NCI-H1417 (cell line): ENCODE measurements at regions not wholly inside any gene's neighbourhood (a gene's known extent, or its start where the extent isn't known, plus 50 kb on each side); places are given as distances from the start of the nearest gene placed in this dataset.
"Not testable (repeated sequence)": the region's sequence is repeated elsewhere in the genome, so short reads cannot be mapped to it uniquely, and the experiment has no call there.

Experiments
- DNase-seq, 3 experiments: peaks; one replicate each; lab custom pipeline; 2025; lab: John Stamatoyannopoulos, UW

DNA sequence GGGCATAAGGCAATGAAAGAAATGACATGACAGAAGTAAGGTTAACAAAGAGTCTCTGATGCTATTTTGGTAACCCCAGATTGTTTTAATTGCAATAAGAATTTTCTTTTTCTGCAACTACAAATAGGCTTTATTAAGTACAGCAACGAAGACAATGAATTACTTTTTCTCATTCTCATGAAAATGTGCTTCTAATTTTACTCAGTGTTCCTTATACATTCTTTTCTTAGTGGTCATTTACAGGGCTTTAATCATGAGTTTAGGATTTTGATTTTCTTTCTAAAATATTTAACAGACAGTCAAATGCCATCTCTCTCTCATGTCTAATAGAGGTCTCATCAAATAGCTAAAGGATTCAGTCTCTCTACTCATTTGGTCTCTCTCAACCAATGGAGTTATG lies 452.1 kb downstream of the RAP2B start:
- no peak for DNase-seq

DNA sequence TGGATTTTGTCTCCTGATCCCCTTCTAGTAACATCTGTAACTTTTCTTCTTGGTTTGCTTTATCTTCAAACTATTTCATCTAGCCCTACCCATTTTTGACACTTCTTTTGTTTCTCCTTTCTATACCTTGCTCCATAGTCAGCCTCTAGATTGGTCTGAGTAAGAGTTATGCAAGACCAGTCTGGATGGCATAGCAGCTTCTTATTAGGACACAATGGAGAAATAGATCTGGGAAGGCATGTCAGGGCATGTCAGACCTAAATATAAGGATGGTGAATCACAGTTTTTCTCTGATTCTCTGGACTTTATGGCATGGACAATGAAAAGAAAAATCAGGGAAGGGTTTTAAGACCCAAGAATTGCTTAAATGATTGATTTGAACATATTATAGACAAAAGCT lies 452.5 kb downstream of the RAP2B start:
- no peak for DNase-seq

GRCh38 chr3:153615863-153616262 lies 453.8 kb downstream of the RAP2B start:
- peak in 1 of 3 experiments; percentile 53 for DNase-seq

DNA sequence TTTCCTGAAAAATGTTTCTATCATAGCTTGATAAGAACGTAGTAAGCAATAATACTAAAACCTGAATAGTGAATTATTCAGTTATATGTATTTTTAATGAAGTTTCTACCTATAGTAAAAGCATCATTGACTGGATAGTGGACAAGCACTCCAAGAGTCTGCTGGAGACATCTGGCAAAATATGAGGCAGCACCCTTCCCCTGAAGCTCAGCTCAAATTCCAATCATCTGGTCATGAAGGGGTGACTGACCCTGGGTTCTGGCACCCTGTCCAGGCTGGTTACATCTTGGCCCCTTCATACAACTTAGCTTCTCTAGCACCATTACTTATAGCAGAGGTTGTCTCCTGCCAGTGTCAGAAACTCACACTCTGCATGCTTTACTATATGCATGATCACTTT lies 455.4 kb downstream of the RAP2B start:
- DNase-seq, result no peak

GRCh38 chr3:153618176-153618575 lies 456.1 kb downstream of the RAP2B start:
- peak in 1 of 3 experiments; percentile 53 for DNase-seq

GRCh38 chr3:153619268-153619667 lies 457.2 kb downstream of the RAP2B start:
- peak in 2 of 3 experiments; percentile 69 to 93 for DNase-seq

GRCh38 chr3:153621953-153622352 lies 459.9 kb downstream of the RAP2B start:
- no peak for DNase-seq

DNA sequence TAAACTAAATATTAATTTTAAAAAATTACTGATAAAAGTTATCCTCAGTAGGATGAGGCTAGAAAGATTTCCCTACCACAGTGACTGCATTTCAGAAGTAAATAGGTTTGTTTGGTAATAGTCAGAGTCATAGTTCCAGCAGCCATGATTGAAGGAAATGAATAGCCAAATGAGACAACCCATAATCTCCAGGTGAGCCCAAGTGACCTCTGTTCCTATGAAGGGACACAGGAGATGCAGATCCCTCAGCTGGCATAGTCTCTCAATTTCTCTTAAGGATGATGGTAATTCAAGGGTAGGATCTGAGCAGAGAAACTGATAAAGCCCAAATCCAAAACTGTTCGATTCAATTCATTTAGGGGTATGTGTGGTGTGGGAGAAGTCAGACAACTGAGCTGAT lies 461.8 kb downstream of the RAP2B start:
- no peak for DNase-seq

- DNase-seq, result no peak
Observed at GRCh38 chr3:153624310-153625030, 462.4 kb downstream of the RAP2B start.

DNA sequence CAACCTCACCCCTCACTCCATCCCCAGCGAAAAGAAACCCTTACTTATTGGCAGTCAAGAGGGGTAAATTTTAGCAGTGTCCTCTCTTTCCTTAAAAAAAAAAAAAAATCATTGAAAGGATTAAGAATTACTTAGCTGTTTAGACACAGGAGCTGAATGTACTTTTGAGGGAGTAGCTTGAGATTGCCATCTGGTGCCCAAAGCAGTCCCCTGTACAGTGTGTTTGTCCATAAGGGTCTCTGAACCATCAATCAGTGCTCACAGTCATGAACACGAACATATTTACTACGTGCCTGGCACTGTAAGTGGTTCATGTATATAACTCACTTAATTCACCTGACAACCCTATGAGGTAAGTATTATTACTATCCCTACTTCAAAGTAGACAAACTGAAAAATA lies 463.5 kb downstream of the RAP2B start:
- peak in 1 of 3 experiments; percentile 36 for DNase-seq

DNA sequence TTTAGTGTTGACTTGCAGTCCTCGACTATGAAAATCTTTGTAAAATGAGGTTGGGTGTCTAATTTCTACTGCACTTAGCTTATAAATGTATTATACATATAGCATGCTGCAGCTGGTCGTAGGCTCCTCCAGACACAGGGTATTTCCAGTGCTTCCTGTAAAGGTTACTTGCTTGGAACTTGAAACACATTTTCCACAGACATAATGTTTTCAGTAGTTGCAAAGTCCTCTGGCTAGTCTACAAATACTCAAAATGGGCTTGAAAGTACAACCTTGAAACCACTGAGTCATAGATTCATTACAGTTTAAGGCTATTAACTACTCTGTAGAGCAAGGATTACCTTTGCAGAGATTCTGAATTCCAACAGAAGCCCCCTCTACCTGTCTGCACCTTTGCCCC lies 464.1 kb downstream of the RAP2B start:
- DNase-seq, result no peak

DNA sequence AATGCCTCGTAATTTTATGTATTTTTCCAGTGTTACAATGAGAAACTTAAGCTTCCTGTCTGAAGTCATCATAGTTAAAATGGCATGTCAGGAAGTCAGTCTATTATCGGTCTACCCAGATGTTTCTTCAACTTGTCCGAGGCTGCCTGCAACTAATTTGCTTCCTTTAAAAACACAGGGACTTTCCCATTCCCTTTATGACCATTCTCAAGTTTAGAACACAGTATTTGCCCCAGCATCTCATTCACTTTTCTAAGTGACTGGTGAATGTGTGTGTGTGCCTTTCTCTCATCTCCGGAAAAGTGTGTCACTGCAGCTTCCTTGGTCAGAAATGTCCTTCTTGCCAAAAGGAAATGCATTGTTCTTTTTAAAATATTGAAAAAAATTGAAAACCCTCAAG lies 466.6 kb downstream of the RAP2B start:
- DNase-seq, result no peak

GRCh38 chr3:153629148-153629547 lies 467.1 kb downstream of the RAP2B start:
- no peak for DNase-seq

DNA sequence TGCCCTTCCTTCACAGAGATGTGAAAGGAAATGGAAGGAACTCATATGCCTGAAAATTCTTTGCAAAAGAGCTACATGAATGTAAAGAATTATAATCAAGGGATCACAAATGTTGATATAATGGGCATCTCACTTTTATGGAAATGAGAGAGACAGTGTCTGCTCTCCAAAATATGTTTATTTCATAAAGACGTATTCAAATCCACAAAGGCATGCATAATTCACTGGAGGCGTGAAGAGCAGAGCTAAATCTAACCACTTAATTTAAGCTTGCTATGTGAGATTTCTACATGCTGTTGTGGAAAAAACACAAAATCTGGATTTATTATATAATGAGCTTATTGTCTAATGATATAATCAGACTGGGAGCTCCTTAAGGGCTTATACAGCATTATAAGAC lies 469.1 kb downstream of the RAP2B start:
- DNase-seq, result no peak

DNA sequence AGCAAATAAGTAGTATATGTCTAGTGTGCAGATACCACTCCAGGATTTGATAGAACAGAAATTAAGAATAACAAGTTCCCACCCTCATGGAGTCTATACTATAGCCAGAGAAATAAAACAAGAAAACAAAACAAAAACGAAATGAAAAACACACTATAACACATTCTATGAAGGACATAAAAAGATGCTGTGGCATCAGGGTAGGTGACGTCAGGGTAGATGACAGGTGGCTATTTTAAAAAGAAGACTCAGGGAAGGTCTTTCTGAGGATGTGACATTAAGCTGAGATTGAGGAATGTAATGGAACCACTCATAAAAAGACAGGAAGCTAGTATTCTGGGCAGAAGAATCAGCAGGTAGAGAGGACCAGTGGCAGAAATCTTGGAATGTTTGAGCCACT lies 469.6 kb downstream of the RAP2B start:
- DNase-seq, result no peak

DNA sequence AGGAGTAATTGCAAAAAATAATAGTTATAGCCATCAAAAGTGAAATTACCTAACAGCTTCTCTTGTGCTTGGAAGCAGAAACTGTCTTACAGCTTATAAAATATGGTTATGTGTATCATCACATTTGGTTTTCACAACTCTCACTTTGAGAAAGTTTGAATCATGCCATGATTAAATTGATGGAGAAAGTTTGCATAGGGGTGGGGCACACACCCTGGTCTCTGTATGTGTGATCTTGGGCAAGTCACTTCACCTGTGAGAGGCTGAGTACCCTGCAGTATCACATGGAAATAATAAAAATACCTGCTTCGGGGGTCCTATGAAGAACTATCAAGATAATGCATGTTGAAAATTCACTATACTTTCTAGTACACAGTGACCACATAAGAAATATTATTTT lies 471.4 kb downstream of the RAP2B start:
- no peak for DNase-seq

DNA sequence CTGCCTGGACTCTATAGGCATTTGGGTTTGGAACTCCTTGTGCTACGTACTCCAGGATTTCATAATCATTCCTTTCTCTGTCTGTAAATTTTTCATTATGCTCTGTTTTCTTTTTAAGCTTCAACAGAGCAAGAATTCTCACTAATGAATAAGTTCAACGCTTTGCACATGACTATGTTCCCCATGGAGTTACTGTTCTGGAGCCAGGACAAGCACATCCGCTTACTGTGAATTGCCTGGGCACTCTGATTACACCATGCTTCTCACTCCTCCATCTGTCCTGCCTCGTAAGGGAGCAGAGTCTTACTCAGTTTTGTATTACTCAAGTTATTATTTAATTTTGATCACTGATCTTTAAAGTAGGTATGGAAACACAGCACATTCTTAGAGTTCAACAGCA lies 472.7 kb downstream of the RAP2B start:
- DNase-seq, result no peak

DNA sequence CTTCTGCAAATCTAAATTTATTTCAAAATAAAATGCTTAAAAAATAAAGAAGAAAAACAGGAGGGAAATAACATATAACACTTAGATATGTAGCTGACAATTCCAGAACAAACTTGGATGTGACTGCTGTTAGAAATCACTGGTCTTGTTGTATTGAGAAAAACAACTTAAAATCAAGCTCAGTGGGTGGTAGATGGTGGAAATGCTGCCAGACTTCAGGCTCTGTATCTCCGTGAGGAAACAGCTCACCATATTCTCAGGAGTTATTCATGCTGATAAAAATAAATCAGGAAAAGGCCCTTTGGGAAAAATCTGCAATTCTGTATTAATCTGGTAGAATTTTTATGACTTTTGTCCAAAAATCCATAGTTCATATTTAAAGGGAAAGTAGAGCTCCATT lies 477.6 kb downstream of the RAP2B start:
- no peak for DNase-seq

DNA sequence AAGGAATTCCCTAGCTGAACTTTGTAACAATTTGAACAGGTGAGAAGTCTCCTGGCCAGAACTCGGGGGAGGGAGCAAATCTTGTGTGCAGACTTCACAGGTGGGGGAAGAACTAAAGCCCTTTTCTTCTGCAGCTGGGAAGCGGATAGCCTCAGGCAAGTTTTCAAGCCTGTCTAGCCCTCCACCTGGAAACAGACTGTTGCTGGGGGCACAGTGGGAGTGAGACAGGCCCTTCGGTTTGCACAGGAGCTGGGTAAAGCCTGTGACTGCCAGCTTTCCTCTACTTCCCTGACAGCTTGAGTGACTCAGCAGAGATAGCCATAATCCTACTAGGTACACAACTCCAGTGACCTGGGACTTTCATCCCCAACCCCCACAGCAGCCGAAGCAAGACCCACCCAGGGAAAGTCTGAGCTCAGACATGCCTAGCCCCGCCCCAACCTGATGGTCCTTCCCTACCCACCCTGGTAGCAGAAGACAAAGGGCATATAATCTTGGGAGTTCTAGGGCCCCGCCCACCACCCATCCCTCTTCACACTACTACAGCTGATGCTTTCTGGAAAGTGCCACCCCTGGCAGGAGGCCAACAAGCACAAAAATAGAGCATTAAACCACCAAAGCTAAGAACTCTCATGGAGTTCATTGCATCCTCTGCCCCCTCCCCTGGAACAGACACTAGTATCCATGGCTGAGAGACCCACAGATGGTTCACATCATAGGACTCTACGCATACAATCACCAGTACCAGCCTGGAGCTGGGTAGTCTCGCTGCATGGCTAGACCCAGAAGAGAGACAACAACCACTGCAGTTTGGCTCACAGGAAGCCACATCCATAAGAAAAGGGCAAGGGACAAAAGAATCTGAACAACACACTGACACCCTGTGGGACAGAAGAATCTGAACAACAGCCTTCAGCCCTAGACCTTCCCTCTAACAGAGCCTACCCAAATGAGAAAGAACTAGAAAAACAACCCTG lies 479.0 kb downstream of the RAP2B start:
- peak in 1 of 3 experiments; percentile 46 for DNase-seq

- not testable (repeated sequence) for DNase-seq
Observed at GRCh38 chr3:153642576-153642975, 478.6 kb upstream of the ARHGEF26 start.

DNA sequence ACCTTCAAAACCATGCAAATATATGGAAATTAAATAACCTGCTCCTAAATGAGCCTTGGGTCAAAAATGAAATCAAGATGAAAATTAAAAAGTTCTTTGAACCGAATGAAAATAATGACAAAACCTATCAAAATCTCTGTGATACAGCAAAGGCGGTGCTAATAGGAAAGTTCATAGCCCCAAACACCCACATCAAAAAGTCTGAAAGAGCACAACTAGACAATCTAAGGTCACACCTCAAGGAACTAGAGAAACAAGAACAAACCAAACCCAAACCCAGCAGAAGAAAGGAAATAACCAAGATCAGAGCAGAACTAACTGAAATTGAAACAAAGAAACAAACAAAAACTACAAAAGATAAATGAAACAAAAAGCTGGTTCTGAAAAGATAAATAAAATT lies 477.7 kb upstream of the ARHGEF26 start:
- not testable (repeated sequence) for DNase-seq

DNA sequence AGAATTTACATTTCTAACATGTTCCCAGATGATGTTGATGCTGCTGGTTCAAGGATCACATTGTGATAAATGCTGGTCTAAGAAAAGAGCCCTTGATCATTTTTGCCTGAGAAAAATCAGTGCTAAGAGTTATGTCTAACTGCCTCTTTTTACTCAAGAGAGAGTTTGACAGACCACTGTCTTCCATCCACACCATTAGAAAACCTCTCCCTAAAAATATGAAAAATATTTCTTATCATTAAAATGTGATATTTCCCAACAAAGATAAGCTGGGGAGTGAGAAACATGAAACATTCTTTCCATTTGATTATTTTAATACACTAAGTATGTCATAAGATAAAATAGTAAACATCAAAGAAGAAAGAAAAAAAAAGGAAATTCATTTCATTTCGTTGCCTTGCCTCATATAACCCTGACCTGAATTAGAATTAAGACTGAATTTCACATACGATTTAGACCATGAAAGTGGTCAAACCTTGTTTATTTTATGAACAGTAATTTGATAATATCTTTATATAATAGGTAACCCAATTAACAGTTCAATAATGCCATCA lies 471.8 kb upstream of the ARHGEF26 start:
- DNase-seq, result no peak

DNA sequence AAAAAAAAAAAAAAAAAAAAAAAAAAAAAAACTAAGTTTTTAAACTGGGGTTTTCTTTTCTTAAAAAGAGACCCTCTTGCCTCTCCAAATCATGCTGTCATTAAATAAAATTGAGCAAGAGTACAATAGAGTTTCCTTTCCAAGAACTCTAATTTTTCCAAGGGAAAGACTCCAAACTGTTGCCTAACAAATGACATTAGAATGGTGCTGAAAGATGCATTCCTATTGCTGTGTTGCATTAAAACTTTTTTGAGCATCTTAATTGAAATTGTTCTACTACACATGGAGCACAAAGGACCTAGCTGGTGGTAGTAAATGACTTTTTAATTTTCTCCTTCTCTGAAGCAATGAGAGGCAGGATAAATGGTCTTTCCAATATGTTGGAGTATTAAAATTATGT lies 469.1 kb upstream of the ARHGEF26 start:
- no peak for DNase-seq
